Activated naive CD8-positive, alpha-beta T cell treated with anti-CD3 and anti-CD28 coated beads for 36 hours (primary cell): ENCODE measurements at regions not wholly inside any gene's neighbourhood (a gene's known extent, or its start where the extent isn't known, plus 50 kb on each side); places are given as distances from the start of the nearest gene placed in this dataset.
"Not testable (repeated sequence)": the region's sequence is repeated elsewhere in the genome, so short reads cannot be mapped to it uniquely, and the experiment has no call there.

ENCODE experiments used
- DNase-seq: peaks from one replicate; pipeline ENCODE4 v3.0.0; 2021
- H3K27ac Mint-ChIP-seq: one replicate; pipeline ENCODE4 v1.8.0; 2022; ENCODE audit warnings: mild to moderate bottlenecking, moderate library complexity, mixed read lengths
- H3K27me3 Mint-ChIP-seq: one replicate; pipeline ENCODE4 v1.8.0; 2022; ENCODE audit warnings: mild to moderate bottlenecking, mixed read lengths
- H3K36me3 Mint-ChIP-seq: one replicate; pipeline ENCODE4 v1.8.0; 2021; ENCODE audit warnings: mild to moderate bottlenecking, mixed read lengths
- H3K4me1 Mint-ChIP-seq: one replicate; pipeline ENCODE4 v1.8.0; 2021; ENCODE audit warnings: mixed read lengths
- H3K4me3 Mint-ChIP-seq: one replicate; pipeline ENCODE4 v1.8.0; 2022; ENCODE audit warnings: mild to moderate bottlenecking, moderate library complexity, mixed read lengths
- H3K9me3 Mint-ChIP-seq: one replicate; pipeline ENCODE4 v1.8.0; 2022; ENCODE audit warnings: mixed read lengths

DNA sequence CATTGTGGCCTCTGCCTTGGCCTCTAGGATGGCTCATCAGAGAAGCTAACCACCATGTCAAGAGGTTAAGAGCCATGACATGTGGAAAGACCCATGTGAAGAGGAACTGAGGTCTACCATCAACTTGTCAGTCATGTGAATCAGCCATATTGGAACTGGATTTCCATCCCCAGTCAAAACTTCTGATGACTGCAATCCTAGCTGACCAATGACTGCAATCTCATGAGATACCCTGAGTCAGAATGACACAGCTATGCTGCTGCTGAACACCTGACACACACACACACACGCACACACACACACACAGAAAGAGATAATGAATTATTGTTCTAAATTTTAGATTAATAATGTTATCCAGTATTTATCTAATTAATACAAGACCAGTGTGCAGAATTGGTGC lies 337.5 kb upstream of the LMCD1 start:
- H3K36me3 Mint-ChIP-seq, result no peaks in the 10 kb centered on the region
- DNase-seq, result no peak
- no peak overlapping the region for H3K4me3 Mint-ChIP-seq
- peaks cover 10% of the 10 kb centered on the region for H3K27me3 Mint-ChIP-seq
- H3K9me3 Mint-ChIP-seq, result no peaks in the 10 kb centered on the region
- H3K27ac Mint-ChIP-seq, result no peak overlapping the region
- H3K4me1 Mint-ChIP-seq, result no peaks in the 10 kb centered on the region

DNA sequence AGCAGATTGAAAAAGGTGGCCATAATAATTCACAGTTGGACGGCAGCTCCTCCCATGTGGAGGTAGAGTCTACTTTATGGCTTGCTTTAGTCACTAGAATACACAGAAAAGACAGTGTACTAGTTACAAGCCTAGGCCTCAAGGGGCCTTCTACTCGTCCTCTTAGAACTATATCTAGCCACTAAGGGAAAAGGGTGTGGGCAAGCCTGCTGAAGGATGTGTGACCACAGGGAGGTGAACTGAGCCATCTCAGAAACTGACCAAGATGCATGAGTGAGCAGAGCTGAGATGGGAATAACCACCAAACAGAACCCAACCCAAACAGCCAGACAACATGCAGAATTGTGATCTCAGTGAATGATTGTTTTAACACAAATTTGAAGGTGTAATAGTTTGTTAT lies 335.6 kb upstream of the LMCD1 start:
- Mint-ChIP-seq H3K4me1 (no peaks in the 10 kb centered on the region), H3K36me3 (no peaks in the 10 kb centered on the region), H3K4me3 (no peak overlapping the region), H3K27ac (no peak overlapping the region), H3K9me3 (no peaks in the 10 kb centered on the region), H3K27me3 (peaks cover 6% of the 10 kb centered on the region)
- DNase-seq, result no peak

DNA sequence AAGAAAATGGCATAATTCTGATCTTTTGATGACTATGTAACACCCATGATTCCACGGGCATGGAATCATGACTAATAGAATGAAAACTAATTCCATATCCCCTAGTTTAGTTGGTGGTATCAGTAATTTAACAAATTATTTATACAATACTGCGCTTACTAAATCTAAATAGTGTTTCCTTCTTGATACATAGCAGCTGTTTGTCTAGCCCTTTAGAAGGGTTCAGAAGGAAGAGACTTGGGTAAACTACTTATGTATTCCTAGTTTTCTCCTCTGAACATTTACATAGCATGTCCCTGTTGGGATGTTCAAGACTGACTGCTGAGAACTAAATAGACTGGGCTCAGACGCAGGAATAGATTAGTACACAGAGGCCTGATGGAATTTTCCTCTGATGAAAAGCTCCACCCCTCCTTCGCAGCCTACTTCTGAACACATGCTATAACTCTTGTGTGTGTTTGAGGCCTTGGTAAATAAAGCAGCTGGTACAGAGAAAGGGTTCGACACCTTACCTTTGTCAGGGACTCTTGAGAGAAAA lies 330.6 kb upstream of the LMCD1 start:
- Mint-ChIP-seq H3K27me3 (no peaks in the 10 kb centered on the region), H3K9me3 (no peaks in the 10 kb centered on the region), H3K27ac (no peak overlapping the region), H3K4me3 (no peak overlapping the region), H3K4me1 (no peaks in the 10 kb centered on the region), H3K36me3 (no peaks in the 10 kb centered on the region)
- no peak for DNase-seq

DNA sequence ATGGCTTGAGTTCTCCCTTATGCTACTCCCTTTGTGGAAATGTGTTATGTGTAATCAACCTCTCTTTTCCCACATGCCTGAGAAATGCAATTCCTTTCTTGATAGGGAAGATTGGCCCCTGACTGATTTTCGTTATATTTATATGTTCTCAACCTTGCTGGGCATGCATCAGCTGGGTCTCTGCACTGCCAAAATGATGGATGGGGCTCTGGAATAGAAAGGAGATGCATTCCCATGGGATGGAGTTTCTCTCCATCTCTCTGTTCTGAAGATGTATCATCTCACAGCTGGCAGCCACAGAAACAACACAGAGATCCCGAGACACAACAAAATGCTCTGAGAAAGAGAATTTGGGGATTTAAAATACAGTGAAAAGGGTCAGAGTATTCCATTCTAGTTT lies 327.7 kb upstream of the LMCD1 start:
- no peak for DNase-seq
- Mint-ChIP-seq H3K4me3 (no peak overlapping the region), H3K27ac (no peak overlapping the region), H3K36me3 (no peaks in the 10 kb centered on the region), H3K4me1 (no peaks in the 10 kb centered on the region), H3K9me3 (no peaks in the 10 kb centered on the region), H3K27me3 (no peaks in the 10 kb centered on the region)

DNA sequence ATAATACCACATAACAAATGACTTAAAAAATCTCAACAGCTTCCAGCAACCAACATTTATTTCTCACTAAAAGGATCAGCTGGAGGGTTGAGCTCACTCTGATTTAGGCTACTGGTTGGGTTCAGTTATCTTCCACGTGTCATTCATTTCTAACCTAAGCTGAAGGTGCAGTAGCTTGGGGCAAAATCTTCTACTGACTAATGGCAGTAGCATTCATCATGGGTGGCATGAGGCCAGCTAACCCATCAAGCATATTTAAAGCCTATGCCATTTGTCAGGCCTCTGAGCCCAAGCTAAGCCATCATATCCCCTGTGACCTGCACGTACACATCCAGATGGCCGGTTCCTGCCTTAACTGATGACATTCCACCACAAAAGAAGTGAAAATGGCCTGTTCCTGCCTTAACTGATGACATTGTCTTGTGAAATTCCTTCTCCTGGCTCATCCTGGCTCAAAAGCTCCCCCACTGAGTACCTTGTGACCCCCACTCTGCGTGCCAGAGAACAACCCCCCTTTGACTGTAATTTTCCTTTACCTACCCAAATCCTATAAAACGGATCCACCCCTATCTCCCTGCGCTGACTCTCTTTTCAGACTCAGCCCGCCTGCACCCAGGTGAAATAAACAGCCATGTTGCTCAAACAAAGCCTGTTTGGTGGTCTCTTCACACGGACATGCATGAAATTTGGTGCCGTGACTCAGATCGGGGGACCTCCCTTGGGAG lies 324.7 kb upstream of the LMCD1 start:
- not testable (repeated sequence) for H3K27ac Mint-ChIP-seq, H3K36me3 Mint-ChIP-seq, H3K27me3 Mint-ChIP-seq, H3K4me1 Mint-ChIP-seq, H3K4me3 Mint-ChIP-seq, H3K9me3 Mint-ChIP-seq, DNase-seq

DNA sequence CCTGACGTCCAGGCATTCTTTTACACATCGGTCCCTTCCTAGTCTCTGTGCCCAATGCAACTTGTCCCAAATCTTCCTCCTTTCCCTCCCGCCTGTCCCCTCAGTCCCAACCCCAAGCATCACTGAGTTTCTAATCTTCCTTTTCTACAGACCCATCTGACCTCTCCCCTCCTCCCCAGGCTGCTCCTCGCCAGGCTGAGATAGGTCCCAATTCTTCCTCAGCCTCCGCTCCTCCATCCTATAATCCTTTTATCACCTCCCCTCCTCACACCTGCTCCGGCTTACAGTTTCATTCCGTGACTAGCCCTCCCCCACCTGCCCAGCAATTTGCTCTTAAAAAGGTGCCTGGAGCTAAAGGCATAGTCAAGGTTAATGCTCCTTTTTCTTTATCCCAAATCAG lies 323.1 kb upstream of the LMCD1 start:
- not testable (repeated sequence) for H3K36me3 Mint-ChIP-seq, H3K27me3 Mint-ChIP-seq, H3K9me3 Mint-ChIP-seq, DNase-seq, H3K4me1 Mint-ChIP-seq, H3K27ac Mint-ChIP-seq, H3K4me3 Mint-ChIP-seq

DNA sequence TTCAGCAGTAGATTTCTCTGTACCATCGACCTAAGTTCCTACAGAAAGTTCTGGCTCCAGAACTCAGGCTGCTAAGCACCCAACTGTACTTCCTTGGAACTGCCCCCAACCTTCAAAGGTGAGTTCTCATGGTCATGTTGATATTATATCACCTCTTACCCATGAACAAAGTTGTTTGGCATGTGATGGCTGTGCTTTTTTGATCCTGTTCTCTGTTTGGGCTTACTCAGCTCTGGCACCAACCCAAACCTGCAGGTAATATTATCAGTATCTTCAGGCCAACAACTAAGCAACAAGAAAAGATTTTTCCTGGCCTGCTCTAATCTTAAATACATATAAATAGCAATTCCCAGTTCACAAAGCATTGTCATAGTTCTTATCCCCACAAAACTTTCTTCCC lies 318.7 kb upstream of the LMCD1 start:
- H3K4me3 Mint-ChIP-seq, result no peak overlapping the region

DNA sequence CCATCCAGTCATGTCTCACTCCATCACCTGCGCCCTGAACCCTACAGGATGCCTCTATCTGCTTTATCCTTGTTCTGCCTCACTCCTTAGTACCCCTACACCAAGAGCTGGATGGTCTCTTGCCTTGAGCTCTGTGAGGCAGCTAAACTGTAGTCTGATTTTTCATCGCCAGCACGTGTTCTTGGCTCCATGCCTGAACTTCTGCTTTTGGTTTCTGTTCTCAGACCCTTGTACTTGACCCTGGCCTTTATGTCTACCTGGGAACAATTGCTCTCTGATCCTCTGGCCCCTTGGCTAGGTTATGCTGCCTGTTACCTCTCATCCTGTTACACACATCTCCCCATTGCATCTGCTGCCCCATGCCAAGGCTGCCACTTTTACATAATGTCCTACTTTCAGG lies 318.0 kb upstream of the LMCD1 start:
- no peaks in the 10 kb centered on the region for H3K4me1 Mint-ChIP-seq

More for the DNA sequence above, 318.7 kb upstream of the LMCD1 start:
- no peaks in the 10 kb centered on the region for H3K27me3 Mint-ChIP-seq
- no peaks in the 10 kb centered on the region for H3K9me3 Mint-ChIP-seq
- H3K27ac Mint-ChIP-seq, result no peak overlapping the region
- H3K36me3 Mint-ChIP-seq, result no peaks in the 10 kb centered on the region
- no peak for DNase-seq
- no peaks in the 10 kb centered on the region for H3K4me1 Mint-ChIP-seq

DNA sequence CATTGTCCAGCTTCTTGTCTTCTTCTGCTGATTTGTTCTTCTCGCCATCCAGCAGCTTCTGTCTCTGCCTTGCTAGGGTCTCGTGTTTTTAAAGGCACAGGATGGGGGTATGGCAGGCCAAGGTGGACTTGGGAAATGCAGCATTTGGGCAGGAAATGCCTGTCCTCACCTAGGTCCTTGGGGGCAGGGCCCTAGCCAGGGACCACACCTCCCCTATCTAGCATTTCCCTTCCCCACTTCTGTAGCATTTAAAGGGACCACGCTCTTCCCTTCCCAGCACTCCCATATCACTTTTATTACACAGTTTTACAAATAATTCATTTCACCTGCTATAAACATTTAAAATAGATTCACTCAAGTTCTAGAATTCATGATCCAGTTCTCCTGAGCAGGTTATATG lies 315.4 kb upstream of the LMCD1 start:
- H3K36me3 Mint-ChIP-seq, result no peaks in the 10 kb centered on the region
- no peak overlapping the region for H3K4me3 Mint-ChIP-seq
- H3K4me1 Mint-ChIP-seq, result no peaks in the 10 kb centered on the region
- no peaks in the 10 kb centered on the region for H3K27me3 Mint-ChIP-seq
- DNase-seq, result no peak
- no peak overlapping the region for H3K27ac Mint-ChIP-seq
- peaks cover under 1% of the 10 kb centered on the region for H3K9me3 Mint-ChIP-seq

More for the DNA sequence above, 318.0 kb upstream of the LMCD1 start:
- H3K27me3 Mint-ChIP-seq, result no peaks in the 10 kb centered on the region
- no peak overlapping the region for H3K4me3 Mint-ChIP-seq
- no peaks in the 10 kb centered on the region for H3K9me3 Mint-ChIP-seq
- H3K27ac Mint-ChIP-seq, result no peak overlapping the region
- H3K36me3 Mint-ChIP-seq, result no peaks in the 10 kb centered on the region
- DNase-seq, result no peak

DNA sequence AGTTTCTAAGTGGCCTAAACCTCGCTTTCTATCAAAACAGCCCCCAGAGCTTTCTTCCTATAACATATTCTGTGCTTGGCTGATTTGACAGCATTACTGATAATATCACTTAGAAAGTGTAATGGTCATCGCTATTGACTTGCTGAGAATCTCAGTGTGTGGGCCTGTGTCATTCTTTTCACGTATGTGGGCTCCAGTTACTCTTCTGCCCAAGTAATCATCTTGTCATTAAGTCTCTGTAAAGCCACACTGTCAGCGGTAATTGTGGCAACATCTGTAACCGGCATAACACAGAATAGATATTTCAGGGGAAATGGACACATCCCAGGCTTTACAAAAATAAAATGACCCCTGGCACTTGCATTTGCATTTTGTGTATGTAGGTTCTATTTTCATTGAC lies 313.6 kb upstream of the LMCD1 start:
- peaks cover 3% of the 10 kb centered on the region for H3K27me3 Mint-ChIP-seq
- DNase-seq, result no peak
- H3K4me3 Mint-ChIP-seq, result no peak overlapping the region
- no peak overlapping the region for H3K27ac Mint-ChIP-seq
- peaks cover 6% of the 10 kb centered on the region for H3K9me3 Mint-ChIP-seq
- H3K36me3 Mint-ChIP-seq, result no peaks in the 10 kb centered on the region
- H3K4me1 Mint-ChIP-seq, result no peaks in the 10 kb centered on the region

DNA sequence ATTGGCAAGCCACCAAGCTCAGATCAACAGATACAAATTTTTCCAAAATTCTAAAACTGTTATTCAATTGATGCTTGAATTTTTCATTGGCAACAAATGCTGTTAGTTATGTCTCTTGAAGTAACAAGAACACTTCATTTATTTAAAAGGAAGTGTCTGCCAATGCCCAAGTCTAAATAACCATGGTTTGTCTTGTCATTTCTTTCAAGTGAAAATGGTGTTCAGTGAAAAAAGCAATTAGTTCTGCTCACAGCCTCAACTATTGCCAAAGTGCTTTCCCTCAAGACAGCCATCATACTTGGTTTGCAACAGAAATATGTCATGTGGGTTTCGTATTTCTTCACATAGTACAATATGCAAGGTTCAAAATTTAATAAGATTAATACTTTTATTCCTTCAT lies 312.6 kb upstream of the LMCD1 start:
- peaks cover 6% of the 10 kb centered on the region for H3K9me3 Mint-ChIP-seq
- no peak for DNase-seq
- no peak overlapping the region for H3K27ac Mint-ChIP-seq
- peaks cover 3% of the 10 kb centered on the region for H3K27me3 Mint-ChIP-seq
- no peak overlapping the region for H3K4me3 Mint-ChIP-seq
- H3K36me3 Mint-ChIP-seq, result no peaks in the 10 kb centered on the region
- no peaks in the 10 kb centered on the region for H3K4me1 Mint-ChIP-seq

DNA sequence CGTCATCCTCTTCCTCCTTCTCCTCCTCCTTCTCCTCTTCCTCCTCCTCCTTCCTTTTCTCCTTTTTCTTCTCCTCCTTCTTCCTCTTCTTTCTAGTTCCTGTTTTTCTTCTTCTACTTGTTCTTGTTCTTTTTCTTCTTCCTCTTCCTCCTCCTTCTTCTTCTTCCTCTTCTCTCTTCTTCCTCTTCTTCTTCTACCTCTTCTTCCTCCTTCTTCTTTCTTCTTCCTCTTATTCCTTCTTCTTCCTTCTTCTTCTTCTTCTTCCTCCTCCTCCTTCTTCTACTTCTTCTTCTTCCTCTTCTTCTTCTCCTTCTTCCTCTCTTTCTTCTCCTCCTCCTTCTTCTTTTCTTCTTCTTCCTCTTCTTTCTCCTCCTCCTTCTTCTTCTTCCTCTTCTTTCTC lies 310.2 kb upstream of the LMCD1 start:
- DNase-seq, result no peak
- no peak overlapping the region for H3K4me3 Mint-ChIP-seq
- H3K36me3 Mint-ChIP-seq, result no peaks in the 10 kb centered on the region
- H3K27ac Mint-ChIP-seq, result no peak overlapping the region
- no peaks in the 10 kb centered on the region for H3K4me1 Mint-ChIP-seq
- H3K9me3 Mint-ChIP-seq, result peaks cover 6% of the 10 kb centered on the region
- H3K27me3 Mint-ChIP-seq, result peaks cover 3% of the 10 kb centered on the region

DNA sequence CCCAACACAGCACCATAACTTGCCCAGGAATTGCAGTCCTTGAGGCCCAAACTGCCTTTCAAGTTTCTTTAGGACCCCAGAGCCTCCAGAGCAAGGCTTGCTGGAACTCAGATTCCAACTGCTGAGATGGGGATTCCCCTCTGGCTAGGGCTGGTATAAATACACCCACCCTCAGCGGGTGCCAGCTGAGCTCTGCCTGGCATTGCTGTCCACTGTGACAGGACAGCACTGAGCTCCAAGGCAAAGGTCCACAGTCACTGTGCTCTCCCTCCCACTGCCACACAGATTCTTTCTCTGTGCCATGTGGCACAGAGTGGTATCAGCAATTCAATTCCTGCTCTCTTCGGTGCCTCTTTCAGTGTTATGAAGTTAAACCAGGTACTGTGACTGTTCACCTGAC lies 304.2 kb upstream of the LMCD1 start:
- H3K4me3 Mint-ChIP-seq, result no peak overlapping the region
- H3K36me3 Mint-ChIP-seq, result no peaks in the 10 kb centered on the region
- H3K27ac Mint-ChIP-seq, result no peak overlapping the region
- H3K27me3 Mint-ChIP-seq, result peaks cover 12% of the 10 kb centered on the region
- H3K9me3 Mint-ChIP-seq, result no peaks in the 10 kb centered on the region
- H3K4me1 Mint-ChIP-seq, result peaks cover 2% of the 10 kb centered on the region
- no peak for DNase-seq

DNA sequence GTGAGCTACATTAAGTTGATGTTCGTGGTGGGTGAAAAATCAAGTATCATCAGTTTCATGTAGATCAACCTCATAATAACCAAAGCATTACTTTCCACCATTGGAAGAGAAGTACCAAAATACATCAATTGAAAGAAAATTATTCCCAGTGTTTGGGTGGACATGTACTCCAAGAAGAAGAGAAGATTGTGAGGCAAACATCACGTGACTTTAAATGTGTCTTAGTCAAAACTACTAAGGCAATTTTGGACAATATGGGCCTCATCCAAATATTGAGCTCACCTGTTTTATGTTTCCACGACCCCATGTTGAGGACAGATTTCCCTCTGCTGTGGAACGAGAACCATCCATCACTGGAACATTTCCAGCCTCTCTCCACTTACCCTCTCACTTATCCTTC lies 303.0 kb upstream of the LMCD1 start:
- H3K9me3 Mint-ChIP-seq, result no peaks in the 10 kb centered on the region
- H3K4me1 Mint-ChIP-seq, result peaks cover 2% of the 10 kb centered on the region

DNA sequence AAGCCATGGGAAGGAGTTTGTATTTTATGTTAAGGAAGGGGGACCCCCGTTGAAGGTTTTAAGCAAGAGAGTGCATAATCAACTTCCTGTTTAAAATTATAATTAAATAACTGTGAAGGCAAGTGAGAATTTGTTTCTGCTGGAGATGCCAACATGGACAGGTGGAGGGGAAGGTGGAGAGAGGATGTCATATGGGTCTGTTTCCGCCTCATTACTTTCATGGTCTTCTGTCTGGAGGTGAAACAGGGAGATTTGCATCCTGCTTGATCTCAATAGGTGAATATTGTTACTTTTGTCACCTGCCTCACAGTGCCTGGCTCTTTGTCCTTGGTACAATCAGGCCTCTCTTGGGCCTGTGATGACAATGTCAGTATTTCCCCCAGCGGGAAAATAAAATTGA lies 300.6 kb upstream of the LMCD1 start:
- H3K27ac Mint-ChIP-seq, result no peak overlapping the region
- no peak overlapping the region for H3K4me3 Mint-ChIP-seq
- H3K27me3 Mint-ChIP-seq, result peaks cover 12% of the 10 kb centered on the region
- no peak for DNase-seq
- H3K9me3 Mint-ChIP-seq, result no peaks in the 10 kb centered on the region
- peaks cover 2% of the 10 kb centered on the region for H3K4me1 Mint-ChIP-seq
- H3K36me3 Mint-ChIP-seq, result no peaks in the 10 kb centered on the region

More for the DNA sequence above, 303.0 kb upstream of the LMCD1 start:
- Mint-ChIP-seq H3K27me3 (peaks cover 12% of the 10 kb centered on the region), H3K27ac (no peak overlapping the region), H3K36me3 (no peaks in the 10 kb centered on the region), H3K4me3 (no peak overlapping the region)
- DNase-seq, result no peak

DNA sequence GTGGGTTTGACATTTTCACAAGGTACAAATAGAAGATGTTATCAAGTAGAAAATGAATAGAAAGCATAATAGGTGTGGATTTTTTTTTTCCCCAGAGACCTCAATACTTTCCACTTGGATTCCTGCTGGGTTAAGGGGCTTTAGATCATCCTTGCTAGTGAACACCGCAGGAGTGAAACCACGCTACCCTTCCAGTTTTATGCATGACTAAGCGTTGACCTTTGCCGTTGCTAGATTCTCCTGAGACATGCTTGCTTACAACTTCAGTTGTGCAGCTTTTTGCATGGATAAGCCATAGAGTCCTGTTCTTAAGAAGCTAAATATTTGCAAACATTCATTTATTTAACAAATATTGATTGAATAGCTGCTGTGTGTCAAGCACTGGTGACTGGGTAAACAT lies 299.7 kb upstream of the LMCD1 start:
- H3K4me1 Mint-ChIP-seq, result peaks cover 2% of the 10 kb centered on the region
- no peak overlapping the region for H3K27ac Mint-ChIP-seq

More for the DNA sequence above, 299.7 kb upstream of the LMCD1 start:
- Mint-ChIP-seq H3K4me3 (no peak overlapping the region), H3K36me3 (no peaks in the 10 kb centered on the region), H3K9me3 (no peaks in the 10 kb centered on the region), H3K27me3 (peaks cover 12% of the 10 kb centered on the region)
- DNase-seq, result no peak
